IMR-90 (cell line): ENCODE measurements at regions not wholly inside any gene's neighbourhood (a gene's known extent, or its start where the extent isn't known, plus 50 kb on each side); places are given as distances from the start of the nearest gene placed in this dataset.

Experiments used
- ATAC-seq: fragments of 200-7000 bp; cut with Tn5 transposase; 2 replicates; pipeline ENCODE4 v1.9.1; 2020; ENCODE audit warnings: low read depth, mild to moderate bottlenecking, moderate library complexity
- BruUV-seq: library from RNA; stranded (reverse); fragments of 400-500 nt; replicated peaks from 2 replicates; lab custom pipeline; 2021; lab: Mats Ljungman, UMichigan
- CTCF ChIA-PET: fragments of 300-600 bp; formaldehyde crosslinking; extraction: SDS; loops from one replicate; lab custom pipeline; 2021; ENCODE audit warnings: antibody characterized with exemption; lab: Yijun Ruan, JAX
- POLR2A ChIA-PET: fragments of 300-600 bp; sonication (Branson Sonifier 250); formaldehyde crosslinking; loops from one replicate; lab custom pipeline; 2022; ENCODE audit warnings: antibody characterized with exemption; ENCODE audit not compliant: unreplicated experiment; lab: Charles Lee
- DNase-seq: peaks from one replicate; pipeline ENCODE4 v3.0.0; 2013
- H2AFZ ChIP-seq: replicated peaks from 2 replicates; pipeline ENCODE3; 2013; ENCODE audit warnings: low read length, mild to moderate bottlenecking; ENCODE audit not compliant: poor library complexity
- H2AK5ac ChIP-seq: 2 replicates; pipeline ENCODE4 v1.6.1; 2013; ENCODE audit warnings: low read depth, low read length, inconsistent platforms
- H2AK9ac ChIP-seq: replicated peaks from 2 replicates; pipeline ENCODE3; 2013; ENCODE audit warnings: mild to moderate bottlenecking, low read depth, low read length, moderate library complexity; ENCODE audit not compliant: poor library complexity
- H2BK120ac ChIP-seq: 2 replicates; pipeline ENCODE4 v1.6.1; 2013; ENCODE audit warnings: low read depth, low read length, inconsistent platforms
- H2BK15ac ChIP-seq: 3 replicates; pipeline ENCODE4 v1.6.1; 2013; ENCODE audit warnings: low read depth, low read length, inconsistent platforms
- H2BK20ac ChIP-seq: 2 replicates; pipeline ENCODE4 v1.6.1; 2013; ENCODE audit warnings: low read depth, mild to moderate bottlenecking, inconsistent platforms, low read length, moderate library complexity
- H2BK5ac ChIP-seq: 2 replicates; pipeline ENCODE4 v1.6.1; 2013; ENCODE audit warnings: mild to moderate bottlenecking, low read depth, low read length, inconsistent platforms; ENCODE audit not compliant: poor library complexity, severe bottlenecking
- H3K14ac ChIP-seq: replicated peaks from 2 replicates; pipeline ENCODE4 v1.6.1; 2013; ENCODE audit warnings: low read depth, low read length, inconsistent platforms
- H3K18ac ChIP-seq: 2 replicates; pipeline ENCODE4 v1.6.1; 2013; ENCODE audit warnings: low read depth, low read length, control low read depth
- H3K23ac ChIP-seq: 2 replicates; pipeline ENCODE4 v1.6.1; 2013; ENCODE audit warnings: low read depth, low read length, inconsistent platforms
- H3K27ac ChIP-seq: 2 replicates; pipeline ENCODE4 v1.5.1; 2013; ENCODE audit warnings: mild to moderate bottlenecking, control low read depth, low read length; ENCODE audit not compliant: insufficient read depth
- H3K27me3 ChIP-seq: 2 replicates; pipeline ENCODE4 v1.6.1; 2013; ENCODE audit warnings: low read length; ENCODE audit not compliant: control insufficient read depth, insufficient read depth
- H3K36me3 ChIP-seq: 2 replicates; pipeline ENCODE4 v1.6.1; 2013; ENCODE audit warnings: low read length, mixed read lengths; ENCODE audit not compliant: control insufficient read depth, insufficient read depth
- H3K4ac ChIP-seq: 2 replicates; pipeline ENCODE4 v1.6.1; 2013; ENCODE audit warnings: low read depth, low read length, inconsistent platforms
- H3K4me1 ChIP-seq: 2 replicates; pipeline ENCODE4 v1.6.1; 2013; ENCODE audit warnings: low read length, mixed read lengths; ENCODE audit not compliant: control insufficient read depth, insufficient read depth
- H3K4me2 ChIP-seq: 2 replicates; pipeline ENCODE4 v1.6.1; 2013; ENCODE audit warnings: low read depth, mild to moderate bottlenecking, control low read depth, low read length, moderate library complexity
- H3K4me3 ChIP-seq: 2 replicates; pipeline ENCODE4 v1.5.1; 2013; ENCODE audit warnings: low read depth, mild to moderate bottlenecking, control low read depth, low read length, moderate library complexity; ENCODE audit not compliant: insufficient read depth
- H3K56ac ChIP-seq: 2 replicates; pipeline ENCODE4 v1.6.1; 2013; ENCODE audit warnings: low read length, inconsistent platforms; ENCODE audit not compliant: insufficient read depth; ENCODE audit errors: extremely low read depth
- H3K79me1 ChIP-seq, 2 experiments: 2 replicates each; pipeline ENCODE4 v1.6.1; 2013; ENCODE audit warnings: low read length in 2 of 2, inconsistent platforms in 1 of 2, low read depth in 1 of 2
- H3K9ac ChIP-seq: 2 replicates; pipeline ENCODE4 v1.6.1; 2013; ENCODE audit warnings: low read depth, low read length, control low read depth
- H3K9me1 ChIP-seq: 2 replicates; pipeline ENCODE4 v1.6.1; 2013; ENCODE audit warnings: low read length, inconsistent platforms; ENCODE audit not compliant: insufficient read depth
- H3K9me3 ChIP-seq: 2 replicates; pipeline ENCODE4 v1.6.1; 2013; ENCODE audit warnings: low read length; ENCODE audit not compliant: control insufficient read depth, insufficient read depth
- H4K20me1 ChIP-seq: 2 replicates; pipeline ENCODE4 v1.6.1; 2013; ENCODE audit warnings: low read length, inconsistent platforms; ENCODE audit not compliant: insufficient read depth
- H4K5ac ChIP-seq: 2 replicates; pipeline ENCODE4 v1.6.1; 2013; ENCODE audit warnings: mild to moderate bottlenecking, low read depth, low read length, control low read depth
- H4K8ac ChIP-seq, 2 experiments: 2 replicates each; pipeline ENCODE4 v1.6.1; 2013; ENCODE audit warnings: low read depth in 2 of 2, low read length in 2 of 2, control low read depth in 1 of 2, inconsistent platforms in 1 of 2
- H4K91ac ChIP-seq: 2 replicates; pipeline ENCODE4 v1.6.1; 2013; ENCODE audit warnings: low read depth, low read length, inconsistent platforms; ENCODE audit not compliant: insufficient read depth
- CEBPB ChIP-seq: IDR thresholded peaks from 2 replicates; pipeline ENCODE4 v1.6.1; 2012; ENCODE audit warnings: low read depth, low read length, improper control_type of control experiment
- MAZ ChIP-seq: IDR thresholded peaks from 2 replicates; pipeline ENCODE4 v1.6.1; 2012; ENCODE audit warnings: low read depth, mild to moderate bottlenecking, low read length, improper control_type of control experiment, moderate library complexity, borderline replicate concordance
- MXI1 ChIP-seq: IDR thresholded peaks from 2 replicates; pipeline ENCODE4 v1.6.1; 2012; ENCODE audit warnings: low read depth, mild to moderate bottlenecking, low read length, moderate library complexity, borderline replicate concordance
- POLR2A ChIP-seq: IDR thresholded peaks from 2 replicates; pipeline ENCODE4 v1.6.1; 2012; ENCODE audit warnings: mild to moderate bottlenecking, low read depth, low read length
- RAD21 ChIP-seq: IDR thresholded peaks from 2 replicates; pipeline ENCODE4 v1.6.1; 2012; ENCODE audit warnings: low read length, improper control_type of control experiment
- RCOR1 ChIP-seq: IDR thresholded peaks from 2 replicates; pipeline ENCODE4 v1.6.1; 2012; ENCODE audit warnings: mild to moderate bottlenecking, low read length, improper control_type of control experiment; ENCODE audit not compliant: insufficient replicate concordance
- WGBS, 2 experiments: methylation state at CpG; one replicate each; pipeline versions ENCODE4 v1.1.5 to v1.1.7; 2013; ENCODE audit warnings: missing lambda C conversion rate in 2 of 2; ENCODE audit not compliant: insufficient read length in 1 of 2; ENCODE audit errors: extremely low coverage in 2 of 2; 5-methylcytosine and 5-hydroxymethylcytosine counted together
- dilution Hi-C: fragments of 300-500 bp; cut with HindIII; formaldehyde crosslinking; loops from one replicate; pipeline ENCODE4 v1.14.3; 2018; ENCODE audit warnings: low sequenced_read_pairs; ENCODE audit not compliant: unreplicated experiment
- in situ Hi-C: fragments of 300-500 bp; cut with MboI; formaldehyde crosslinking; loops from 3 replicates; pipeline ENCODE4 v1.14.3; 2019; ENCODE audit warnings: low sequenced_read_pairs, inconsistent platforms, mixed read lengths
- intact Hi-C: fragments of 100-400 bp; cut with micrococcal nuclease; formaldehyde crosslinking; loops from 2 replicates; pipeline ENCODE4 v1.10.0; 2022
- TF ChIP-seq, protein P1 (sequence below): fragments of 150-350 bp; IDR thresholded peaks from 2 replicates; pipeline ENCODE4 v1.6.1; 2017; ENCODE audit warnings: mild to moderate bottlenecking, antibody characterized with exemption, low read length, low read depth

- no CpG with 5 or more reads among the region's 1 CpG for WGBS, 2 experiments
- H4K8ac ChIP-seq, result no peak overlapping the region
- H2AK5ac ChIP-seq, result no peak overlapping the region
These were observed 612.8 kb downstream of the LMO4 start for GRCh38 chr1:87941337-87941946.

More at GRCh38 chr1:87941337-87941946, 612.8 kb downstream of the LMO4 start:
- H3K79me1 ChIP-seq, result no peaks in the 10 kb centered on the region
- dilution Hi-C loops (no loop called here), in situ Hi-C loops (loop anchor here (10.0 kb wide), 1 partner anchor 257 kb away; no protein-coding TSS in a partner anchor), intact Hi-C loops (no loop called here)
- H2AK9ac ChIP-seq, result no peak overlapping the region
- H3K36me3 ChIP-seq, result no peaks in the 10 kb centered on the region
- H3K4me1 ChIP-seq, result no peaks in the 10 kb centered on the region
- H4K91ac ChIP-seq, result no peak overlapping the region
- H3K18ac ChIP-seq, result no peak overlapping the region
- no peak overlapping the region for H3K4me3 ChIP-seq
- no peak overlapping the region for H2BK15ac ChIP-seq
- no peak overlapping the region for H2BK5ac ChIP-seq
- H2BK20ac ChIP-seq, result no peak overlapping the region
- no peaks in the 10 kb centered on the region for H3K9me1 ChIP-seq
- no peaks in the 10 kb centered on the region for H4K20me1 ChIP-seq
- H3K27me3 ChIP-seq, result no peaks in the 10 kb centered on the region
- no peak overlapping the region for H3K27ac ChIP-seq
- H2BK120ac ChIP-seq, result no peak overlapping the region
- H4K5ac ChIP-seq, result no peak overlapping the region
- no peak overlapping the region for H3K9ac ChIP-seq
- TF ChIP-seq MAZ (no peak), POLR2A (no peak), CEBPB (no peak), RAD21 (no peak), MXI1 (no peak), RCOR1 (no peak)
- TF ChIP-seq, protein P1, sequence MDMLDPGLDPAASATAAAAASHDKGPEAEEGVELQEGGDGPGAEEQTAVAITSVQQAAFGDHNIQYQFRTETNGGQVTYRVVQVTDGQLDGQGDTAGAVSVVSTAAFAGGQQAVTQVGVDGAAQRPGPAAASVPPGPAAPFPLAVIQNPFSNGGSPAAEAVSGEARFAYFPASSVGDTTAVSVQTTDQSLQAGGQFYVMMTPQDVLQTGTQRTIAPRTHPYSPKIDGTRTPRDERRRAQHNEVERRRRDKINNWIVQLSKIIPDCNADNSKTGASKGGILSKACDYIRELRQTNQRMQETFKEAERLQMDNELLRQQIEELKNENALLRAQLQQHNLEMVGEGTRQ, result no peak
- no peak overlapping the region for H3K23ac ChIP-seq
- H3K4ac ChIP-seq, result no peak overlapping the region
- DNase-seq (no peak), ATAC-seq (no peak)
- BruUV-seq, result no TSS peak
- no peaks in the 10 kb centered on the region for H3K9me3 ChIP-seq
- ChIA-PET CTCF (interaction anchor here (1.2 kb wide), 1 partner anchor 13 kb away, joined by 4 read pairs; no protein-coding TSS in a partner anchor), POLR2A (no interaction called here)
- H3K56ac ChIP-seq, result no peak overlapping the region
- H2AFZ ChIP-seq, result no peak overlapping the region
- H3K14ac ChIP-seq, result no peak overlapping the region
- no peak overlapping the region for H3K4me2 ChIP-seq
